Skeletal muscle cell (primary cell): ENCODE measurements at regions not wholly inside any gene's neighbourhood (a gene's known extent, or its start where the extent isn't known, plus 50 kb on each side); places are given as distances from the start of the nearest gene placed in this dataset.

Experiments
- DNase-seq: peaks from one replicate; pipeline ENCODE4 v3.0.0-alpha.2; 2010; ENCODE audit warnings: low read depth
- H3K4me3 ChIP-seq: 2 replicates; pipeline ENCODE4 v1.5.1; 2011; ENCODE audit warnings: low read depth, mild to moderate bottlenecking, control low read depth, low read length, moderate library complexity

DNA sequence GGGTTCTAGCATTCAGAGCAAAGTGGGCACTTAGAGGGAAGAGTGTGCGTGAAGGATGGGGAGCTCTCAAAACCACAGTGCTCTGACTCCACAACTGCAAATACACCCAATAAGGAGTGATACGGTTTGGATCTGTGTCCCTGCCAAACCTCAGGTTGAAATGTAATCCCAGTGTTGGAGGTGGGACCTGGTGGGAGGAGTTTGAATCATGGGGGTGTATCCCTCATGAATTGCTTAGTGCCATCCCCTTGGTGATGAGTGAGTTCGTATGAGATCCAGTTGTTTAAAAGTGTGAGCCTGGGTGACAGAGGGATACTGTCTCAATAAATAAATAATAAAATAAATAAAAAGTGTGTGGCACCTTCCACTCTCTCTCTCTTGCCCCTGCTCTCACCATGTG is 50.3 kb upstream of the CCDC85A start:
- no peak for DNase-seq
- no peak overlapping the region for H3K4me3 ChIP-seq

DNA sequence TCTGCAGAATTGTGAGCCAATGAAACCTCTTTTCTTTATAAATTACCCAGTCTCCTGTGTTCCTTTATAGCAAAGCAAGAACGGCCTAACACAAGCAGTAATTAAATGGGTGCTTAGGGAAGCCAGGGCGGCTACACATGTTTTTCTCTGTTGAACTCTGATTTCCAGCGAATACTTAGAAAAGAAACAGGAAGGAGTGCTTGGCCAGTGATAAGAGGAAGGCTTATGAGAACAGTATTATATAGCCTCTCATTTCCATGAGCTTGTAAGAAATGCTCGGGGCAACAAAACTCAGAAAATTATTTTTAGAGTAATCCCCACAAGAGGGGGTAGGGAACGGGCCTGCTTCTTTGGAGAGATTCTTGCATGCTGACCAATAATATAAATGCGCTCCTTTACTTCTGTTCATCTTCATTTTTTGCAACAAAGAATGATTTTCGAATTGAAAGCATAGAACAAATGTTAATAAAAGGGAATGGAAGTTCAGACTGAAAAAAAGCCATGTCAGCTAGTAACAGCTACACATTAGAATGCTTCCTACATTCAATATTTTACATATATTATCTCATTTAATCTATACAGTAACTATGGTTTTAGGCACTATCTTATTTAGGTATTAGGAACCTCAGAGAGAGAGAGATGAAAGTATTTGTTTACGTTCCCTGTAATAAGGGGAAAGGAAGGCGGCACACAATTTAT is 49.7 kb upstream of the CCDC85A start:
- H3K4me3 ChIP-seq = no peak overlapping the region

More for the DNA sequence above, 49.7 kb upstream of the CCDC85A start:
- DNase-seq = no peak
